Activated gamma-delta T cell (primary cell): ENCODE measurements at regions not wholly inside any gene's neighbourhood (a gene's known extent, or its start where the extent isn't known, plus 50 kb on each side); places are given as distances from the start of the nearest gene placed in this dataset.
"Not testable (repeated sequence)": the region's sequence is repeated elsewhere in the genome, so short reads cannot be mapped to it uniquely, and the experiment has no call there.

Experiments used
- DNase-seq: peaks from one replicate; lab custom pipeline; 2025; lab: John Stamatoyannopoulos, UW

DNA sequence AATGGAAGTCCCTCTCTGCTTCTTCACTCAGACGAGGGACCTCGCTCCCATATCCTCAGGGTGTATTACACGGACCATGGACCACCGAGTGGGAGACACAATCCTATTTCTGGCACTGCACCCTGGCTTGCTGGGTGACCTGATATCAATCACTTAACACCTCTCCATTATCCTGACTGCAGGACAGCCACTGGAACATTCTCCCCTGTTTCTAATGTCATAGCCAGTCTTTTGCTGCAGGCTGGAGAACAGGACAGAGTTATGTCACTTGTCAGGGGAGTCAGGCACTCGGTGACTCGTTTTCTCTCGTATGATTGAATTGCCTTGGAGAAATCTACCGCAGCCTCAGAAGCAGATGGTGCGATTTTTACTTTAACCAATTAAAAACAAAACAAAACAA, 219.1 kb upstream of the IGFBP7 start:
- no peak for DNase-seq

DNA sequence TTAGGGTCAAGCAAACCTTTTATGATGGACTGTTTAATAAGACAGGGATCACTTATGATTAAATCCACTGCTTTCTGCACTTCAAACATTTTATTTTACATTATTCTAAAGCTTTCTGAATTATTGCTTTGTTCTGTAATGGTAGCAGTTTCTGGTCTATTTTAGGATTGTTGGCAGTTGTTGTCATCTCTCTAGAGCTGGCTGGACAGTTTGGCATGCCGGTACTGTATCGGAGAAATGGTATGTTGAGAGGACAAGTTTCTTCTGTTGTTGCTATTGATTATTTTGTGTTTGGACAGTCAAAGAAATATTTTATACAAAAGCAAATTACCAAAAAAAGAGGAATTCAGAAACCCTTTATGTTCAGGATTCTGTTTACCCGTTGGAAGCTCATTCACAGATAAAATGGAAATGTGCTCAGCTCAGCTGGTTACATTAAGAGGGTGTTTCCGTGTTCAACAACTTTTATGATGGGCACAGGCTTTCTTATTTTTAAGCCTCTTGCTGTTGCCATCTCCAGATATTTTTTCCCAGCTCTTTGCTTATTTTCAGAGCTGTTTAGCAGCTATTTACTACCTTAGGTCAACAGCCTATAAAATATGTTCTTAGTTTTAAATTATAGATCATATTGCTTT, 214.6 kb upstream of the IGFBP7 start:
- no peak for DNase-seq

DNA sequence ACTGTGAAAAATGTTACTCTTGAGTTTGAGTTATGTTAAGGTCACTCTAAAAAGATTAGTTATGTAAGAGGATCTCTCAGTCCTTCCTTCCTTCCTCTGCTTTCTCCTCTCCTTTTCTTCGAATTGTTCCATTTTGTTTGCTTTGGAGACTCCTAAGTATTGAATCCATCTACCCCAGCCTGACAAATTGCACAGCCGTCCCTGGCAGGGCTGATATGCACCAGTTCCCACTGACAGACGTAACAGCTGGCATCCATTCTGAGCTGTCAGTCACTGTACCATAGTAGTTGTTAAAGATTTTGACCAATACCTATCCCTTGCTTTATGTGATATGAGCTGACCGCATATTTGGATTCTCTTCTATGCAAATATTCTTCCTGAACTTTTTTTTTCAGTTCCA, 210.7 kb upstream of the IGFBP7 start:
- no peak for DNase-seq

DNA sequence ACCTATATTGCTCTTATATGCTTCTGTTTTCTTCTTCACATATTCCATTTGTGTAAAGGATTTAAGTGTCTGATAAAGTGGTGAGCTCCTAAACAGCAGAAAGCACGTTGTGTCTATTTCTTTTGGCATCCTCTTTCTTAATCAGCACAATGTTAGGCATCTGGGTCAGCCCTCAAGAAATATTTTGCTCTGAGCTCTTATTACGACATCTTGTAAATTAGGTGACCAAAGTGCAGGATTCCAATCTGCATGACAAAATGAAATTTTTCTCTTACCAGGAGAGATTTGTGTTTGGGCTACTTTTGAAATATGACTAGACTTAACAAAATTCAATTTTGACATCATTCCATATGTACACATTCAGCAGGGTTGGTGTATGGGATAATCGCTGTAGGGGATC, 210.0 kb upstream of the IGFBP7 start:
- no peak for DNase-seq

DNA sequence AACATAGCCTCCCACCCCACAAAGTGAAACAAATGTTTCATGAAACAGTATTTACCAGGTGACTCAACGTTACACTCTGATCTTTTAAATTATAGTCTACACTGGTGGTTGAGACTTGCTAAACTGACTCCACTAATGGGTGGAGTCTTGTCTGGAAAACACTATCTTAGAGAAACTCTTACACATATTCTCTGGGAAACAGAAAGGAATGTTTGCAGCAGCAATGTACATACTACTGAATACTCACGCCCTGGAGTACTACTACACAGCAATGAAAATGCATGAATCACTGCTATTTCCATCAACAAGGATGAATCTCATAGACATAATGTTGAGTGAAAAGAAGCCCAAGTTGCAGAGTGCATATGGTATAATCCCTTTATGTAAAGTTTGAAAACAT, 208.5 kb upstream of the IGFBP7 start:
- DNase-seq, result no peak

DNA sequence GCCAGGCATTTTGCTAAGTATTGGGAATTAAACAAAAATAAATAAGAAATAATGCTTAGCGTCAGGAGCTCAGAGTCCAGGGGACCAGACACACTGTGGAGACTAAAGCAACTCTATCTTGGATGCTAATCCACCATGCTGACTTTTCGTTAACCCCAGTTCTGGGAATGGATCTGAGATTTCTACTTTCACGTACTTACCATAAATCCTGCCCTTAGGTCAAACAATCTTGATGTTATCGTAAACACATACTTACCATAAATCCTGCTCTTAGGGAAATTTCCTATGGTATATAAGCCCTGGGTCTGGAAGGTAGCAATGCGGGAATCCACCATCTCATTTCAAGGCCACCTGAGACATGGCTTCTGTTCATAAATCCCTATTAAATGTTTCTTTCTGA, 204.5 kb upstream of the IGFBP7 start:
- no peak for DNase-seq

DNA sequence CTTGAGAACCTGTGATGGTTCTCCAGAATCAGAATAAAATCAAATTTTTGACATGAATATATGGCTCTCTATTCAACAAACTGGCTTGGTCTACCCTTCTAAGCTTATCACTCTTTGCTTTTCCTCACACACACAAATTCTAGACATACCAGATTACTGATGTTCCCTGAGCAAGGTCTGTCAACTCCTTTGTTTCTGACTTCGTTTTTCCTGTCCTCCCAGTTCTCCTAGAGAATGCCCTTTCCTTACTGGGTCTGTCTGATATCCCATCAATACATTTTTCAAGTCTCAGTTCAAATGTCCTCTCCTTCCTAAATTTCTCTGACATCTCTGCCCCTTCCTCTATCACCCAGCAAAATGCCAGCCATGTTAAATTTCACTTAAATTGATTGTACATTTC, 202.1 kb upstream of the IGFBP7 start:
- DNase-seq, result no peak

DNA sequence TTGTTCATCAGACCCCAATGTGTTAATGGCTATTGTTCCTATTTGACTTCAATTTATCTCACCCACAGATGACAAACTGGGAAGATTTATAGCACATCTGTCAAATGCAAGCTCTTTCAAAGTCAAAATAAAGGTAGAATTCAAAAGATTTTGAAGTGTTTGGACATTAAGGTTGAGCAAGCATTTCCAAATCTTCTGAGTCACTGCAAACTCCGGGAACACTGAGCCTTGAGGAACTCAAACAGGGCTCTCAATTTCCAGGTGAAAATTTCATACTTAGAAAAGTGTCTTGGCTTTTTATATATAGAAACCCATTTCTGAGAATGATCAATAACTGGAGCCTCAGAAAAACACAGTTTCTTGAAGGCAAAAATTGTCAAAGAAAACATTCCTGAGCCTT, 199.5 kb upstream of the IGFBP7 start:
- DNase-seq, result no peak

DNA sequence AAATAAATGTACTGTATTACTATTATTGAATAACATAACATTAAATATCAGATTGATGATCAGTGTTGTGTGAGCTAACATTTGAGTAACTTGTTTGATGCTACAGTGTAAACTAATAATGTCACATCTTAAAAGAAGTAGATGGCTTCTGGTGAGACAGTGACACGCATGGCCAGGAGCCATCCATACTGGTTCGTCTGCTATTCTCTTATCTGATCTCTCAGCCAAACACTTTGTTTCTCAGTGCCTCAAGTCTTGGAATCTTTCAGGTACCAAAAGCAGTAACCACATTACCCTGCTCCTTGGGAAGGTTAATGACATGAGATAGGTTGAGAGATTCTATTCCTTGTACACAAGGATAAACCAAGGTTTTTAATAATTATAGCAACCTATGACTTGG, 198.1 kb upstream of the IGFBP7 start:
- DNase-seq, result no peak

DNA sequence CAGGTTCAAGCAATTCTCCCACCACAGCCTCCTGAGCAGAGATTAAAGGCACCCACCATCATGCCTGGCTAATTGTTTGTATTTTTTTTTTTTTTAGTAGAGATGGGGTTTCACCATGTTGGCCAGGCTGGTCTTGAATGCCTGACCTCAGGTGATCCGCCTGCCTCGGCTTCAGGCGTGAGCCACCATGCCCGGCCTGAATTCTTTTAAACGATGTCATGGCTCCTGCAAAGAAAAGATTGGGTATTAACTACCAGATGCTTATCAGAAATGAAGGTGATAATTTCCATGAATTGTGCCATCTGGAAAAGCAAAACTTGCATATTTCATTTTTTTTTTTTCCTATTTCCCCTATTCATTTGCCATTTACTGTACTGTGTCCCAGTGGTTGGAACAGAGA, 195.7 kb upstream of the IGFBP7 start:
- DNase-seq, result no peak

DNA sequence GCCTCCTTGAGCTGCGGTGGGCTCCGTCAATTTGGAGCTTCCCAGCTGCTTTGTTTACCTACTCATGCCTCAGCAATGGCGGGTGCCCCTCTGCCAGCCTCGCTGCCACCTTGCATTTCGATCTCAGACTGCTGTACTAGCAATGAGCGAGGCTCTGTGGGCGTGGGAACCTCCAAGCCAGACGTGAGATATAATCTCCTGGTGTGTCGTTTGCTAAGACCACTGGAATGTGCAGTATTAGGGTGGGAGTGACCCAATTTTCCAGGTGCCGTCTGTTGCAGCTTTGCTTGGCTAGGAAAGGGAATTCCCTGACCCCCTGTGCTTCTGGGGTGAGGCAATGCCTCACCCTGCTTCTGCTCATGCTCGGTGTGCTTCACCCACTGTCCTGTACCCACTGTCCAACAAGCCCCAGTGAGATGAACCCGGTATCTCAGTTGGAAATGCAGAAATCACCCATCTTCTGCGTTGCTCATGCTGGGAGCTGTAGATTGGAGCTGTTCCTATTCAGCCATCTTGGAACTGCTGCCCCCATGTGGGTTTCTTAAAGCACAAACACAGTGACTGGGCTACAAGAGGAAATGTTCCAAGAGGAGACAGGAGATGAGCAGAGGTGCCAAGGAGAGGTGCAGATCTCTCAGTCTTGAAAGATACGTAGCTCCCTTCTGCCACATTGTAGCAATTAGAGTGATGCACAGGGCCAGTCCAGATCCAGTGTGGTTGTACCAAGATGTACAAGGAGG, 193.0 kb upstream of the IGFBP7 start:
- DNase-seq, result no peak

DNA sequence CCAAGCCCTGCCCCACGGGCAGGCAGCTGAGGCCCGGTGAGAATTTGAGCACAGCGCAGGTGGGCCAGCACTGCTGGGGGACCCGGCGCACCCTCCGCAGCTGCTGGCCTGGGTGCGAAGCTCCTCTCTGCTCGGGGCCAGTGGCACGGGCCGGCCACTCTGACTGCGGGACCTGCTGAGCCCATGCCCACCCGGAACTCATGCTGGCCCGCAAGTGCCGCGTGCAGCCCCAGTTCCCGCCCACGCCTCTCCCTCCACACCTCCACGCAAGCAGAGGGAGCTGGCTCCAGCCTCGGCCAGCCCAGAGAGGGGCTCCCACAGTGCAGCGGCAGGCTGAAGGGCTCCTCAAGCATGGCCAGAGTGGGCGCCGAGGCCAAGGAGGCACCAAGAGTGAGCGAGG, 190.1 kb upstream of the IGFBP7 start:
- not testable (repeated sequence) for DNase-seq

DNA sequence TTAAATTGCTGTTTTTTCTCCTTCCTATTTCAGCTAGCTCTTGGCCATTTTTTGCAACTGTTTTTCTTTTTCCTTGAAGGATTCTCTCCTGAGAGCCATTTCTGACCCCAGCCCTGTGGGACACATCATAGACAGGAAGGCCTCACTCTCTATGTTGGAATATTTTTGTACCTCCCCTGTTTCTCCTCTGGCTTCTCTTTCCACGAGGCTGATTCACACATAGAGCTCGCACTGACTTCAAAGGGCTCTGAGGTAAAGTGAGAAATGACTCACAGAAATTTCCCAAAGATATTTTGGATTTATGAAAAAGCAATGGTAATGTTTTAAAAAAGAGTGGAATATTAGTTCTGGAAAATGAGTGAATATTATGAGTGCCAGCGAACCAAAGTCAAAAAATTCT, 181.7 kb upstream of the IGFBP7 start:
- DNase-seq, result no peak

DNA sequence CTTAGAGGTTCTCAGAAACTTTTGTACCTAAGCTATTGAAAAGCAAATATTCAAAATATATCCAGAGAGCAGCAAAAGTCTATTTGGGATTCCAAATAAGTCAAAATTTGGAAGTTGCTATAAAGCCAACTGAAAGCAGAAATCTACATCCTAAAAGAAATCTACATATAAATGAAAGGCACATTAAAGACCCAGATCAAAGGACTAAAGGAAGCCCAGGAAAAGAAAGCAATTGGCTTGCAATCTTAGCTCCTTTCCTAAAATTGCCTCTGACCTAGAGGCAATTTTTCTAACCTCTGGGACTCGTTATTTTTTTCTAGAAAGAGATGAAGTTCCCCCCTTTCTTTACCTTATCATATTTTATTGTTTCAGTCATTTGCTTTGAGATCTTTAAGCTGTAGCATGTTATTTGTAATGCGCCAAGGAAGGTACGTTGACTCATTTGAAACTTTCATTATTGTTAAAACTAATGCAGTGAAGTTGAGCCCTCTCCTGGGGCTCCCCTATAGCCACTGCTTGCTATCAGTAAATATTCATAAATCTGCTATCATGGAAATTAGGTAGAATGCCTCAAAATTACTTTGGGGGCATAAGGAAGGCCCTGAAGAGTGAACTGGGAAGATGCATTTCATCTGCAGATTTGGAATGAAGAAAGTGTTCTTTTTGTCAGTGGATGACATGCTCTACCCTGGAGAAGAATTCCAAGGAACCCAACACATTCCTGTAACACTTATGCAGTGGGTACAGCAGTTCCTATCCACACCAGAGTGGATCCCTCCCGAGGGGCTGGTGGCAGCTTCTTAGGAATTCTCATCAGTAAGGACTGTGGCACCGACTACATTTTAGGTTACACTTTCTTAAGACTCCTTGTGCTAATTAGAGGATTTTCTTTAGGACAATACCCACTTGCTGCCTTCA, 177.8 kb upstream of the IGFBP7 start:
- no peak for DNase-seq

DNA sequence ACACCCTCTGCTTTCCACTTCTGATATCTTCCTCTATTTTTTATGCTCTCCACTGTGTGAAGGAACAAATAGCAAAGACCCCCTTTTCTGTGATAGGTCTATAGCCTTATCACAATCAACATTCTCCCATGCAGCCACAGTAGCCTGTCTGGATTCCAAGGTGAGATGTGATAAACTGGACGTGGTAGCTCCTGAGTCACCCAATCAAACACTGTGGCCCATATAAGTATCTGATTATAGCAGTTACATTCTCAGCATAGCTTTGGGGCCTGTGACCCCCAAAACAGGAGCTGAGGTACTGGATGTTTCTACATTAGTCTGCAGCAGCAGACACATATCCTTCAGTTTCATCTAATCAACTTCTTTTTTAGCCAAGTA, 172.7 kb upstream of the IGFBP7 start:
- no peak for DNase-seq

DNA sequence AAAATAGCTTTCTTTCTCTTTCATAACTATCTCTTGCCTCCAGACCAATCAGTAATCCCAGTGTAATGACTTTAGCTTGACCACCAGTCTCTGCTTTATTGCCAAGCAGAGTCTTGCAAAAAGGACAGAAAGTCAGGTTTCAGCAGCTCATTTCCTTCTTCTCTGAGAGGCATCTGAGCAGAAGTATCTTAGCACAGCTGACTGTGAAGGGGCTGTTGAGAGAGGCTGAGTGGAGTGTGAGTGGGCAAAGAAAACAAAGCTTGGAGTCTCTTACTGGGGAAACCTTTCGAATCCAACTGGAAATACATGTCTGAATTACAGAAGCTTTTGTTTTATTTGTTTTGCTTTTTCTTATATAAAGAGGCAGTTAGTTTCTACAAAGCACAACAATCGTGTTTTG, 170.3 kb upstream of the IGFBP7 start:
- DNase-seq, result no peak

DNA sequence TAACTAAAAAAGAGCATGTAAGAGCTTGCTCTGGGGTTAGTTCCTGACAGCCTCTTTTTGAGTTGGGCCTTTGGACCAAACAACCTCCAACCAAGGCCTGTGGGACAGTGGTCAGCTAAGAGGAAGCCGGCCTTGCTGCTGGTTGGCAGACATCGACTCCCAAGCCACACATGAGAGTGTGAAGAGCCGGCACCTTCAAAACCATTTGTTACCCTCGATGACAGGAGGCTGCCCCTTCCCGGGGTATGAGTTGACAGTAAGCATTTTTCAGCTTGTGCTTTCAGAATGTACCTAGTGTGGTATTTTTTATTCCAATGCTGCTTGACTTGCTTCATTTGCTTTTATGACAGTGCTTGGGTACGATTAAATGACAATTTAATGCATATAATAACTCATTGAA, 168.6 kb upstream of the IGFBP7 start:
- DNase-seq, result no peak

DNA sequence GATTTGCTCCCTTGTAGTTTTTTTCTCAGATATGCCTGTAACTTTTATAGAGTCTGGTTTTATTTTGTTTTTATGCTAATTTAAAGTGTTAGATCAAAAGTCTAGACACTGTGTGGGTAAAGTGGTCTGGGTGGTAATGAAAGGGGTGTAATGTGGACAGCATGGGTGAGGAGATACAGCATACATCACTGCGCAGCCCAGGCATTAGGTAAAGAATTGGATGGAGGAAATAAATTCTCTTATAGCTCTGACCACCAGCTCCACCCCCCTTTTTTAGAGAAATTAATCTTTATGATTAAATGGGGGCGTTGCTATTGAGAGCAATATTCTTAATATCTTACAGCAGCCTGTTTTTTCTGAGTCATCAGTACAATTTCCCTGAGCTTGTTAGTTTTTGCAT, 163.9 kb upstream of the IGFBP7 start:
- no peak for DNase-seq

DNA sequence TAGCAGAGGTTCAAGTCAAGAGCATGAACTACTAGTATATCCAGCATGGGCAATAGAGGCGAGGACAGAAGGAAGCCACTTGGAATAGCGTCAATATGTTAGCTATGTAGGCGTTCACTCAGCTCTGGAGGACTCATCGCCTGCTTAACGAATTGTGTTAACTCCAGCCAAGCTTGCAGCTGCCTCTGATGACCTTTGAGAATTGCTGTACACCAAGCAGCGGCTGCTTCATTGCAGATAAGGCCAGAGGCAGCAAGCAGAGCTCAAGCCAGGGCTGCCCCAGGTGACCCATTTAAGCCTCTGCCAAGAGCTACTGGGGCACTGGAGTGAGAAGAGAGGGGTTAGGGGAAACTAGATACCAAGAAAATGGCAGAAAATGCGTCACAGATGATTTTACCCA, 160.2 kb upstream of the IGFBP7 start:
- no peak for DNase-seq

DNA sequence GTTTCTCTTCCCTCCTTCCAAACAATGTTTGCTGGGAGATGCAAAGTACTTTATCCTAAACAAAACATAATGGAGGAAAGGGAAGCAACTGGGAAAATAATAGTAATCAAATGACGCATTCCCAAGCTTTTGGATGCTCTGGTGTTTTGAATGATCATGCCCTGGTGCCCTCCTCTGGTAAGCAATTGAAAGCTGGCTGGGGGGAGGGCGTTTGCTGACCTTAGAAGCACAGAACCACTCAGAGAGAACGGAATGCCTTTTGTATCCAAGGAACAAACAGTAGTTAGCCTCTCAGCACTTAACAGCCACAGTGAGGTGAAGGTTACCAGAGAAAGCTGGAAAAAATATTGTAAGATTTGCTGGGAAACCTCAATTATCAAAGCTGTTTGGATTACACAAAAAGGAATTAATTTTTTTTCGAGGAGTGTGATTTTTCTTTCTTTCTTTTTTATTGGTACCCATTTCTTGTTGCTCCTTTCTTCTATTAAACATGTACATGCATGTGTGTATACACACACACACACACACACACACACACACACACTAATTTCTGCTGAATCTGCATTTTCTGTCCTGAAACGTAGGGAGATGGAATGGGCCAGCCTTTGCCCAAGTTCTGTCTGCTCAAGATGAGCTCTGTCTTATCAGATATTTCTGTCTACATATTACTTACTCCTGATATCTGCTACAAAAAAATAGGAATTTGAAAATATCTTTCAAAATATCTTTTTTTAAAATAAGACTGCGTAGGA, 155.8 kb upstream of the IGFBP7 start:
- DNase-seq, result no peak

DNA sequence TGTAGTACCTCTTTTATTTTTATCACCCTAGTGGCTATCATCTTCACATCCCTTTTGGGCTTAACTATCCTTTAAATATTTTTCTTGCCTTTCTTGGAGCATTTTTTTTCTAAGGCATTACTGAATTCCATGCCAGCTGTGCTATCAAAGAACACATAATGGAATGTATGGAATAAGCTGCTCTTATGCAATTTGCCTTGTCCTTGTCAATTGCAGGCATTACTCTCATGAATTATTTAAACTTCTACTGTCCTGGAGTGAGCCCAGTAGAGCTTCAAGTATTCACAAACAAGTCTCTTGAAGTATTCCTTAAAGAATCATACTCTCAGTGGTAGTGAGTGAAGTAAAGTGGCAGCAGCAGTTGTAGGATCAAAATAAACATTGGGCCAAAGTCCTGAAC, 144.6 kb upstream of the IGFBP7 start:
- DNase-seq, result no peak

DNA sequence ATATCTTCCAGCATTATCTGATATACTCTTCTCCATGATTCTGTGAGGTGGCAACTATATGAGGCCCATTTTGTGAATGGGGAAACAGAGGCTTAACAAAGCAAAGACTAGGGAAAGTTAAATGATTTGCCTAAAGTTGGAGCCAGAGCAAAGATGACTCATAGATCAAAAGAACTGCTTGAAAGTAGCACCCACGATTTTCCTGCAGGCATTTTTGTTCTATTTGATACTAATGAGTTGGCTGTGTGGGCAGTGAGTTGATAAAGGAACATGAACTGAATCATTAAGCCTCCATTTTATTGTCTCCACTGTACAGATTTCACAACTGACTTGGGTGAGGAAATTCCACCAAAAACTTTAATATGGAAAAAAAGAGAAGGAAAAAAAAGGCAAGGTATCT, 138.9 kb upstream of the IGFBP7 start:
- no peak for DNase-seq
